Esophagus squamous epithelium (tissue), 4 donors: ENCODE measurements at regions not wholly inside any gene's neighbourhood (a gene's known extent, or its start where the extent isn't known, plus 50 kb on each side); places are given as distances from the start of the nearest gene placed in this dataset.

ENCODE experiments used
- CTCF ChIP-seq, 6 experiments: fragments of 450-650 bp in 4 of 6; fragments of 200-600 bp in 2 of 6; sonication (generic) in 2 of 6; IDR thresholded peaks; one replicate each; pipeline ENCODE4 v1.5.1; 2016 to 2019; ENCODE audit warnings: antibody characterized with exemption in 6 of 6, mild to moderate bottlenecking in 4 of 6, moderate library complexity in 4 of 6
- POLR2A ChIP-seq, 4 donors: fragments of 450-650 bp; IDR thresholded peaks; one replicate each; pipeline ENCODE4 v1.6.1; 2017; ENCODE audit warnings: antibody characterized with exemption in 4 of 4, mild to moderate bottlenecking in 4 of 4, moderate library complexity in 3 of 4

DNA sequence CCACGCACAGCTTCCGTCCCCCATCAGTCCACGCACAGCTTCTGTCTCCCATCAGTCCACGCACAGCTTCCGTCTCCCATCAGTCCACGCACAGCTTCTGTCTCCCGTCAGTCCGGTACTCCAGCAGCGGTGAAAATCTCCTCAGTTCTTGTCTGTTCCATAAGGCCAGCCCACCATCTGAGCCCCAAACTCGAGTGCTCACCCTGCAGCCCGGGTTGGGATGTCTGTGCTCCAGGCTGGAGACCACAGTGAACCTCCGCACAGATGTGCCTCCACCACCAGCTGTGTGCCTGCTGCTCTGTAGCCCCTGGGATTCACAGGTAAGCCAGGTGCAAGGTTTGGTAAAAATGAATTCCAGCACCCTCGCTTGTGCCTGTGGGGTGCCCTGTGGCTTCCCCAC, 258.6 kb downstream of the NPHP4 start:
- TF ChIP-seq POLR2A (IDR thresholded peaks at IDR 0.05): no peak
- no peak for TF ChIP-seq CTCF (IDR thresholded peaks at IDR 0.05)
